GM12801 (cell line): ENCODE measurements at regions not wholly inside any gene's neighbourhood (a gene's known extent, or its start where the extent isn't known, plus 50 kb on each side); places are given as distances from the start of the nearest gene placed in this dataset.

Source experiments
- TF ChIP-seq, protein P1 (sequence below): IDR thresholded peaks from one replicate; pipeline ENCODE4 v1.5.1; 2011; ENCODE audit warnings: control low read depth; ENCODE audit not compliant: insufficient read length; ENCODE audit errors: extremely low read depth

- TF ChIP-seq, protein P1, sequence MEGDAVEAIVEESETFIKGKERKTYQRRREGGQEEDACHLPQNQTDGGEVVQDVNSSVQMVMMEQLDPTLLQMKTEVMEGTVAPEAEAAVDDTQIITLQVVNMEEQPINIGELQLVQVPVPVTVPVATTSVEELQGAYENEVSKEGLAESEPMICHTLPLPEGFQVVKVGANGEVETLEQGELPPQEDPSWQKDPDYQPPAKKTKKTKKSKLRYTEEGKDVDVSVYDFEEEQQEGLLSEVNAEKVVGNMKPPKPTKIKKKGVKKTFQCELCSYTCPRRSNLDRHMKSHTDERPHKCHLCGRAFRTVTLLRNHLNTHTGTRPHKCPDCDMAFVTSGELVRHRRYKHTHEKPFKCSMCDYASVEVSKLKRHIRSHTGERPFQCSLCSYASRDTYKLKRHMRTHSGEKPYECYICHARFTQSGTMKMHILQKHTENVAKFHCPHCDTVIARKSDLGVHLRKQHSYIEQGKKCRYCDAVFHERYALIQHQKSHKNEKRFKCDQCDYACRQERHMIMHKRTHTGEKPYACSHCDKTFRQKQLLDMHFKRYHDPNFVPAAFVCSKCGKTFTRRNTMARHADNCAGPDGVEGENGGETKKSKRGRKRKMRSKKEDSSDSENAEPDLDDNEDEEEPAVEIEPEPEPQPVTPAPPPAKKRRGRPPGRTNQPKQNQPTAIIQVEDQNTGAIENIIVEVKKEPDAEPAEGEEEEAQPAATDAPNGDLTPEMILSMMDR, result no peak
Observed at GRCh38 chr19:31146546-31147183, 202.6 kb downstream of the TSHZ3 start.

DNA sequence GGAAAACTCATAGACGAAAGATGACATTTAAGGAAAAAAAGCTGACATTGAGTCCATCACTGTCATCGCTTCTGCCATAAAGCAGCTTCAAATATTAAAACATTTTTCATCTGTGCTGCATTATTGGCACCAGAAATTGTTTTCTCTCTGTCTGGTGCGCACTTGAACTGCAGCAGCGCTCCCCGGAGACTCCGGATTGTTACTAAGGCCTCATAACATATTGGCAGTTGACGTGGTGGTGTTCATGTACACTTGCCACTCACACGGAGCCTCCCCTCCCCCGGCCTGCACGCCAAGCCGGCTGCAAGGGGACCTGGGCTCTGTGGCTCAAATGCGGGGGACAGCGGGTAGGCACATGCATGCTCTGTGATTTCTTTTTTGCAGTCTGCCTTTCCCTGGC lies 203.2 kb downstream of the TSHZ3 start:
- TF ChIP-seq, protein P1, result no peak

DNA sequence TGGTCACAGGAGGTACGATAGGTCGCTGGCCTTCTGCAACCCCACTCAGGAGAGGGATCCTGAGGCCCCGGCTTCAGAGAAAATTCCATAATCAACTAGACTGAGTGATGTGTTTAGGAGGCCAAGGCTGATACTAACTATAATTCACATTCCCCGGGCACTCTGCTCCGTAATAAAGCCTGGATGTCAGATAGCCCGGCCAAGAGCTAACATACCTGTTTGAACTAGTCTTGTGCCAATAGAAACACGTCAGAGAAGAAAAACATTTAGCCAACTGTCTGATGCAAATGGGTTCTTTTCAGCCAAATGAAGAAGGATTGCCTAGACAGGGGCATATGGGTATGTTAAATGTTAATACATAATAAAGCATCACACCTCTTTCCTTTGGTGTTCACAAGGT lies 204.2 kb downstream of the TSHZ3 start:
- TF ChIP-seq, protein P1, result no peak

- TF ChIP-seq, protein P1, result no peak
Observed at GRCh38 chr19:31144075-31144870, 205.0 kb downstream of the TSHZ3 start.

DNA sequence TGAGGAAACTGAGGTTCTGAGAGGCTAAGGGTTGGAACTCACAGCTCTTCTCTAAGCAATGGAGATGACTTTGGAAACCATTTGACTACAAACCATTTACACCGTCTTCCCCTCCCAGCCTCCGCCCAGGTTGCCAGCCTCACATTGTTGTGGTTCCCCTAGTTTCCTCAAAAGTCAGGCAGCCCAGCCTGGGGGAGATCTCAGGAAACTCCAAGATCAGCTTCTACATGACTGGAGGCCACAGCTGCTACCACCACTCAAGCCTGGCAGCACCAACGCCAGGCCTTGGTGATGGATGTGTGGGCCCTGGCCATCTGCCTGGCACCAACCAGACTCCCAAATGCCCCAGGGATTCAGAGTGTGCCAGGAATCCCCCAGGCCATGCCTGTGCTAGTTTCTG lies 207.9 kb downstream of the TSHZ3 start:
- TF ChIP-seq, protein P1, result no peak

- TF ChIP-seq, protein P1, result no peak
Observed at GRCh38 chr19:31140717-31141116, 208.5 kb downstream of the TSHZ3 start.

DNA sequence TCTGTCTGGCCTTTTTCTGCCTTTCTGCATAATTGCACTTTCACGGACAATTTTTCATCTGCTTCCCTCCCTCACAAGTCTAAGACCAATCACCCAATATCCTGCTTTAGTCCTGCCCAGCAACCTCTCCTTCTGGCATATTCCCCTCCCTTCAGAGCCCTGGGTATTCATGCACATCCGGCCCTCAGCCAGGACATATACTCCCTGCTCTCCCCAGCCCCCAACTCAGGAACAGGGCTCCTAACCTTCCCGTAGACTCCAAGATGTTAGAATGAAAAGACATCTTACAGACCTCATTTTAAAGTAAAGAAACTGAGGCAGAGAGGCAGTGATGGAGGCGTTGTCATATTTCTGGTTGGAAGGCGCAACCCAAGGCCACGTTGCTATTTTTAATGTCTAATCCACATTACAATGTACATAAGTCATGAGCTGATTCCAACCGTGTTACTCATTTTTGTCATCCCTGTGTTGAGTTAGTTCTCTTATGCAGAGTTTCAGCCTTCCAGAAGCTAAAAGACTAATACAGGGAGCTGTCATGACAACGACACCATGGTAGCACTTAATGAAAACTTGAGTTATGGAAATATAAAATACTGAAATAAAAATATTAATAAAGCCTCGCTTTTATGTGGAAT lies 209.2 kb downstream of the TSHZ3 start:
- TF ChIP-seq, protein P1, result no peak
